ENCODE measurements at regions not wholly inside any gene's neighbourhood (a gene's known extent, or its start where the extent isn't known, plus 50 kb on each side); places are given as distances from the start of the nearest gene placed in this dataset.

DNA sequence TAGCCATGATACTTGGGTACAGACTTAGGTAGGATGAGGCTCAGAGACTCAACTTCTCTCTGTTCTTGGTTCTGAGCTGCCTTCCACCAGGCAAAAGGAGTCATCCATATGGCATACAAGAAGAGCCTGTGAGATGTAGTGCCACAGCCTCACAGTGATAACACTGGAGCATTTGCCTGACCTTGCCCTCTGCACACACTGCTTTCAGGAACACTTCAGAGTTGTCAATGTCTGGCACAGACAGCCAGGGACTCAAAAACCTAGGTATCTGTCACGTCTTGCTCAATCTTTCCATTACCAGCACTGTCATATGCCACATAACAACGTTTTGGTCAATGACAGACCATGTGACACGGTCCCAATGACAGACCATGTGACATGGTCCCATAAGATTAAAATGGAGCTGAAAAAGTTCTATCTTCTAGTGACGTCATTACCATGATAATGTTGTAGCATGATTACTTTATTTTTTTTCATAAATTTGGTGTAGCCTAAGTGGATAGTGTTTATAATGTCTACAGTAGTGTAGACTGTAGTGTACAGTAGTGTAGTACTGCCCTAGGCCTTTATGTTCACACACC lies 199.9 kb upstream of the CTTNBP2NL start:
- TF ChIP-seq, protein P1, sequence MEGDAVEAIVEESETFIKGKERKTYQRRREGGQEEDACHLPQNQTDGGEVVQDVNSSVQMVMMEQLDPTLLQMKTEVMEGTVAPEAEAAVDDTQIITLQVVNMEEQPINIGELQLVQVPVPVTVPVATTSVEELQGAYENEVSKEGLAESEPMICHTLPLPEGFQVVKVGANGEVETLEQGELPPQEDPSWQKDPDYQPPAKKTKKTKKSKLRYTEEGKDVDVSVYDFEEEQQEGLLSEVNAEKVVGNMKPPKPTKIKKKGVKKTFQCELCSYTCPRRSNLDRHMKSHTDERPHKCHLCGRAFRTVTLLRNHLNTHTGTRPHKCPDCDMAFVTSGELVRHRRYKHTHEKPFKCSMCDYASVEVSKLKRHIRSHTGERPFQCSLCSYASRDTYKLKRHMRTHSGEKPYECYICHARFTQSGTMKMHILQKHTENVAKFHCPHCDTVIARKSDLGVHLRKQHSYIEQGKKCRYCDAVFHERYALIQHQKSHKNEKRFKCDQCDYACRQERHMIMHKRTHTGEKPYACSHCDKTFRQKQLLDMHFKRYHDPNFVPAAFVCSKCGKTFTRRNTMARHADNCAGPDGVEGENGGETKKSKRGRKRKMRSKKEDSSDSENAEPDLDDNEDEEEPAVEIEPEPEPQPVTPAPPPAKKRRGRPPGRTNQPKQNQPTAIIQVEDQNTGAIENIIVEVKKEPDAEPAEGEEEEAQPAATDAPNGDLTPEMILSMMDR (IDR thresholded peaks at IDR 0.05; ENCODE audit: low read depth, low read length), result no peak
- TF ChIP-seq EZH2phosphoT487 (IDR thresholded peaks at IDR 0.05; ENCODE audit: low read depth), result no peak

All from OCI-LY3 (cell line).